ENCODE measurements at regions not wholly inside any gene's neighbourhood (a gene's known extent, or its start where the extent isn't known, plus 50 kb on each side); places are given as distances from the start of the nearest gene placed in this dataset.
"Not testable (repeated sequence)": the region's sequence is repeated elsewhere in the genome, so short reads cannot be mapped to it uniquely, and the experiment has no call there.

- no peaks in the 10 kb centered on the region for H3K27me3 Mint-ChIP-seq (ENCODE audit: insufficient read depth, unreplicated experiment)
- intact Hi-C loops (cut with micrococcal nuclease): no loop called here
- peak; percentile 4 for DNase-seq (ENCODE audit: unreplicated experiment)
- no peak for TF ChIP-seq CTCF (IDR thresholded peaks at IDR 0.05; ENCODE audit: unreplicated experiment)
- no TSS peak for BruUV-seq (replicated peaks)
- peaks cover 9% of the 10 kb centered on the region for H3K4me1 Mint-ChIP-seq (ENCODE audit: insufficient read depth, unreplicated experiment)
- no peak overlapping the region for H3K4me3 Mint-ChIP-seq (ENCODE audit: unreplicated experiment)
- peak overlapping the region; percentile 88 for H3K27ac Mint-ChIP-seq (ENCODE audit: low read depth, unreplicated experiment)
- H3K36me3 Mint-ChIP-seq (ENCODE audit: insufficient read depth, unreplicated experiment): no peaks in the 10 kb centered on the region
- ChIA-PET POLR2A (interaction anchor here (0.6 to 1.3 kb wide), 6 partner anchors 104 to 1087 kb away, joined by 4 to 9 read pairs (median 5); partner anchors contain the start of gene TMEM43), CTCF (interaction anchor here (0.6 kb wide), 1 partner anchor 125 kb away, joined by 3 read pairs; no protein-coding TSS in a partner anchor)
- H3K9me3 Mint-ChIP-seq (ENCODE audit: unreplicated experiment): peaks cover 7% of the 10 kb centered on the region
These were observed 120.7 kb upstream of the WNT7A start for GRCh38 chr3:14000556-14000955.

GRCh38 chr3:13998831-13999230, 119.0 kb upstream of the WNT7A start:
- no peak for DNase-seq (ENCODE audit: unreplicated experiment)
- CTCF ChIA-PET: interaction anchor here (1.3 kb wide), 1 partner anchor 102 kb away, joined by 3 read pairs; no protein-coding TSS in a partner anchor
- no TSS peak for BruUV-seq (replicated peaks)
- H3K27ac Mint-ChIP-seq (ENCODE audit: low read depth, unreplicated experiment): no peak overlapping the region
- H3K36me3 Mint-ChIP-seq (ENCODE audit: insufficient read depth, unreplicated experiment): no peaks in the 10 kb centered on the region
- no peaks in the 10 kb centered on the region for H3K27me3 Mint-ChIP-seq (ENCODE audit: insufficient read depth, unreplicated experiment)
- peaks cover 9% of the 10 kb centered on the region for H3K4me1 Mint-ChIP-seq (ENCODE audit: insufficient read depth, unreplicated experiment)
- POLR2A ChIA-PET: no interaction called here
- intact Hi-C loops (cut with micrococcal nuclease): no loop called here
- TF ChIP-seq CTCF (IDR thresholded peaks at IDR 0.05; ENCODE audit: unreplicated experiment): no peak
- H3K4me3 Mint-ChIP-seq (ENCODE audit: unreplicated experiment): no peak overlapping the region
- peaks cover 7% of the 10 kb centered on the region for H3K9me3 Mint-ChIP-seq (ENCODE audit: unreplicated experiment)

GRCh38 chr3:13995216-13995615, 115.3 kb upstream of the WNT7A start:
- POLR2A ChIA-PET; H3K27me3 Mint-ChIP-seq (ENCODE audit: insufficient read depth, unreplicated experiment); H3K36me3 Mint-ChIP-seq (ENCODE audit: insufficient read depth, unreplicated experiment); H3K27ac Mint-ChIP-seq (ENCODE audit: low read depth, unreplicated experiment); DNase-seq (ENCODE audit: unreplicated experiment); BruUV-seq (replicated peaks); intact Hi-C loops (cut with micrococcal nuclease); H3K4me3 Mint-ChIP-seq (ENCODE audit: unreplicated experiment); CTCF ChIA-PET; H3K4me1 Mint-ChIP-seq (ENCODE audit: insufficient read depth, unreplicated experiment): not testable (repeated sequence)
- H3K9me3 Mint-ChIP-seq (ENCODE audit: unreplicated experiment): peaks cover 13% of the 10 kb centered on the region

DNA sequence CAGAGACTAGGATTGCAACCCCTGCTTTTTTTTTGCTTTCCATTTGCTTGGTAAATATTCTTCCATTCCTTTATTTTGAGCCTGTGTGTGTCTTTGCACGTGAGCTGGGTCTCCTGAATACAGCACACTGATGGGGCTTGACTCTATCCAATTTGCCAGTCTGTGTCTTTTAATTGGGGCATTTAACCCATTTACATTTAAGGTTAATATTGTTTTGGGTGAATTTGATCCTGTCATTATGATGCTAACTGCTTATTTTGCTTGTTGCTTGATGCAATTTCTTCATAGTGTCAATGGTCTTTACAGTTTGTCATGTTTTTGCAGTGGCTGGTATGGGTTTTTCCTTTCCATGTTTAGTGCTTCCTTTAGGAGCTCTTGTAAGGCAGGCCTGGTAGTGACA, 109.1 kb upstream of the WNT7A start:
- DNase-seq (ENCODE audit: unreplicated experiment); H3K4me1 Mint-ChIP-seq (ENCODE audit: insufficient read depth, unreplicated experiment); CTCF ChIA-PET; H3K4me3 Mint-ChIP-seq (ENCODE audit: unreplicated experiment); H3K27ac Mint-ChIP-seq (ENCODE audit: low read depth, unreplicated experiment); POLR2A ChIA-PET; intact Hi-C loops (cut with micrococcal nuclease); BruUV-seq (replicated peaks); H3K36me3 Mint-ChIP-seq (ENCODE audit: insufficient read depth, unreplicated experiment): not testable (repeated sequence)
- Mint-ChIP-seq H3K27me3 (ENCODE audit: insufficient read depth, unreplicated experiment) (peaks cover 12% of the 10 kb centered on the region), H3K9me3 (ENCODE audit: unreplicated experiment) (peaks cover 13% of the 10 kb centered on the region)

DNA sequence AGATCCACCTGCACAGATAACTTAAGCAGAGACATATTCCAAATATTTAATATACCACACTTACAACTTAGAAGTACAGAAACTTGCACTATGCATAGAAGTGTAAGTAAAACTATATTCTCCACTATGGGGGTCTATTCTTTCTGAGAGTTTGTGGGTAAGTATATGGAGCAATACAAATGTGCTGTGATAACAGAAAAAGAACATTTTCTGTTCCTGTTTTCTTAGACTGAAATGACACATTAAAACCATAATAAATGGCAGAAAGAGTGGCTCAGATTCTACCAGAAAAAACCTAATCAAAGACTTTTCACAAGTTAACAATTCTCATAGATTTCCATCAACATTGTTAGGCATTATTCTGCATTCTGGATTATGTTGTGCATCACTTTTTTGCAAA, 96.6 kb upstream of the WNT7A start:
- H3K27ac Mint-ChIP-seq (ENCODE audit: low read depth, unreplicated experiment): no peak overlapping the region
- no peaks in the 10 kb centered on the region for H3K36me3 Mint-ChIP-seq (ENCODE audit: insufficient read depth, unreplicated experiment)
- H3K4me3 Mint-ChIP-seq (ENCODE audit: unreplicated experiment): no peak overlapping the region
- DNase-seq (ENCODE audit: unreplicated experiment): no peak
- CTCF ChIA-PET: interaction anchor here (0.7 kb wide), 1 partner anchor 119 kb away, joined by 3 read pairs; no protein-coding TSS in a partner anchor
- no TSS peak for BruUV-seq (replicated peaks)
- POLR2A ChIA-PET: no interaction called here
- no peak for TF ChIP-seq CTCF (IDR thresholded peaks at IDR 0.05; ENCODE audit: unreplicated experiment)
- intact Hi-C loops (cut with micrococcal nuclease): no loop called here
- no peaks in the 10 kb centered on the region for H3K4me1 Mint-ChIP-seq (ENCODE audit: insufficient read depth, unreplicated experiment)
- H3K9me3 Mint-ChIP-seq (ENCODE audit: unreplicated experiment): peaks cover 17% of the 10 kb centered on the region
- no peaks in the 10 kb centered on the region for H3K27me3 Mint-ChIP-seq (ENCODE audit: insufficient read depth, unreplicated experiment)
